ENCODE measurements at regions not wholly inside any gene's neighbourhood (a gene's known extent, or its start where the extent isn't known, plus 50 kb on each side); places are given as distances from the start of the nearest gene placed in this dataset.

DNA sequence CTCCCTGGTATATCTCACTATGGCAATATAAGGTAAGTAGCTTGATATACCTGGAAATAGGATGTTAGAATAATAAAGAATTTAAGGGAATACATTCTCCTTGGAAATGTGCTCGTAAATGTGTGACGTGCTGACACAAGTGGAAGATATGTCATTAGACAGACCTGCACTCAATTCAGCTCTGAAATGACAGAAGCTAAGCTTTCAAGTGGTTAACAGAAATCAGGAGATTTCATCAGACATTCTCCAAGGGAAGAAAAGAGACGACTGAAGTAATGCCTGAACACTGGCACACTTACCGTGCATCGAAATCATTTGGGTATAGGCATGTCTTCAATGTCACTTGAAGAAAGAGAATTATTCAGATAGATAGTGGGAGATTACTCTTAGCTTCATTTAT lies 933.3 kb upstream of the CTNND2 start:
- TF ChIP-seq, protein P1, sequence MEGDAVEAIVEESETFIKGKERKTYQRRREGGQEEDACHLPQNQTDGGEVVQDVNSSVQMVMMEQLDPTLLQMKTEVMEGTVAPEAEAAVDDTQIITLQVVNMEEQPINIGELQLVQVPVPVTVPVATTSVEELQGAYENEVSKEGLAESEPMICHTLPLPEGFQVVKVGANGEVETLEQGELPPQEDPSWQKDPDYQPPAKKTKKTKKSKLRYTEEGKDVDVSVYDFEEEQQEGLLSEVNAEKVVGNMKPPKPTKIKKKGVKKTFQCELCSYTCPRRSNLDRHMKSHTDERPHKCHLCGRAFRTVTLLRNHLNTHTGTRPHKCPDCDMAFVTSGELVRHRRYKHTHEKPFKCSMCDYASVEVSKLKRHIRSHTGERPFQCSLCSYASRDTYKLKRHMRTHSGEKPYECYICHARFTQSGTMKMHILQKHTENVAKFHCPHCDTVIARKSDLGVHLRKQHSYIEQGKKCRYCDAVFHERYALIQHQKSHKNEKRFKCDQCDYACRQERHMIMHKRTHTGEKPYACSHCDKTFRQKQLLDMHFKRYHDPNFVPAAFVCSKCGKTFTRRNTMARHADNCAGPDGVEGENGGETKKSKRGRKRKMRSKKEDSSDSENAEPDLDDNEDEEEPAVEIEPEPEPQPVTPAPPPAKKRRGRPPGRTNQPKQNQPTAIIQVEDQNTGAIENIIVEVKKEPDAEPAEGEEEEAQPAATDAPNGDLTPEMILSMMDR (conservative IDR thresholded peaks at IDR 0.05 in 1 of 2, IDR thresholded peaks at IDR 0.05 in 1 of 2; ENCODE audit: low read depth in 1 of 2, low read length in 2 of 2): no peak
- no peak for TF ChIP-seq EZH2 (IDR thresholded peaks at IDR 0.05; ENCODE audit: low read length, missing control alignments)

All from fibroblast of lung (primary cell).